Cerebellar cortex (tissue), 1 donor: ENCODE measurements at regions not wholly inside any gene's neighbourhood (a gene's known extent, or its start where the extent isn't known, plus 50 kb on each side); places are given as distances from the start of the nearest gene placed in this dataset.

Source experiments
- DNase-seq: peaks from one replicate; pipeline ENCODE4 v3.0.0-alpha.2; 2015; ENCODE audit warnings: low spot score

DNA sequence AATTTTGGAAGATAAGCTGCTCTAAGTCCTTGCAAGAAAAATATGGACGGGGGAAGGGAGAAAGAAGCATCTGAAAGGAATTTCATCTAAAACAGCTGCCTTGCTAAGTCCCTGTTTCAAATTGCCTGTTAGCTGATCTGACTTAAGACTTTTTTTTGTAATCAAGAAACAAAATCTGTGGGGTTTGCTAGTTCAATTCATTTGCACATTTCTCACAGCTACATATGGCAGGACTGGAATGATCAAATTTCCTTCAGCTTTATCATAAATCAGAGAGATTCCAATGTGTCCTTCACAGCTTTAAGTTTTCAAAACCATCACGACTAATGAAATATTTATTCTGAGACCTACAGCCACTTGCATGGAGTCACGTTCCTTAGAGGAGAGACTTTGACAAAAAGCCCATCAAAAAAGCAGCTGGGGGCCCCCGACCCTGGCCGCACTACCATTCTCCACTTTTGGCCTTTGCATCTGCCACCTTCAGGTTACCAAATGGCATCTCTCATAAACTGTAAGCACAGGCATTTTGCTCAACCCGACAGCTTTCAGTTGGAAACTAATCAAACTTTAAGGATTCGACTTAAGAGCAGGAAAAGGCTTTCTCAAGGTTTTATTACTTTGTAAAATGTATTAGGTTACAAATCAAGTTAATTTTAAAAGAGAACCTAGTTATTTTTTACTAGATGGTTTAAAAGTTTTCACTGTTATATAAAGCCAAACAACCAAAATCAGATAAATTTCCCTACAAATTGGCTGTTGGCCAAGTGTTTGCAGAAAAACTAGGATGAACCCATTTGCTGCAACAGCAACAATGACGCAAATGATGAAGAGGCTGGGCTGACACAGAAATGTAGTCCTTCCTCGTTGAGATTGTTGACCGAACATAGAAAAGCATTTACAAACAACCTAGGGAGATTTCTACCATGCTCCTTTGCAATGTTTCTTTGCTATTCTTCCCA, 100.4 kb upstream of the RND3 start:
- no peak for DNase-seq

DNA sequence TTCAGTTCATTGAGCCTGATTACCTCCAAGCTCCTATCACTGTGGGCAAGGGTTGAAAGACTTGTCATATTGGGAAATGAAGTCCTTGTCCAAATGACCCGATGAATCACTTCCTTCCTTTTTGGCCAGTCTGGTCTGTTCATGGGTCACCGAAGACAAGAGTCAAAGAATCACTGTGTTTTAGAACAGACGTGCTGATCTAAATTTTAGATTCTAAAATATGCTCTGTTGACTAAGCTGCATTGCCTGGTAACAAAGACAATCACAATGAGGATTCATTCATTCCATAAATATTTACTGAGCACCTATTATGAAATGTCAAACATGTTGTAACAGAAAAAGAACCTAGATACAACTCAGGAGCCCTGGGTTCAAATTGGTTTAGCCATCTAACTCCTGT, 99.4 kb upstream of the RND3 start:
- no peak for DNase-seq

- no peak for DNase-seq
Measured at GRCh38 chr2:150585221-150585971, 97.9 kb upstream of the RND3 start.

- no peak for DNase-seq
Measured at GRCh38 chr2:150584081-150584480, 96.6 kb upstream of the RND3 start.

DNA sequence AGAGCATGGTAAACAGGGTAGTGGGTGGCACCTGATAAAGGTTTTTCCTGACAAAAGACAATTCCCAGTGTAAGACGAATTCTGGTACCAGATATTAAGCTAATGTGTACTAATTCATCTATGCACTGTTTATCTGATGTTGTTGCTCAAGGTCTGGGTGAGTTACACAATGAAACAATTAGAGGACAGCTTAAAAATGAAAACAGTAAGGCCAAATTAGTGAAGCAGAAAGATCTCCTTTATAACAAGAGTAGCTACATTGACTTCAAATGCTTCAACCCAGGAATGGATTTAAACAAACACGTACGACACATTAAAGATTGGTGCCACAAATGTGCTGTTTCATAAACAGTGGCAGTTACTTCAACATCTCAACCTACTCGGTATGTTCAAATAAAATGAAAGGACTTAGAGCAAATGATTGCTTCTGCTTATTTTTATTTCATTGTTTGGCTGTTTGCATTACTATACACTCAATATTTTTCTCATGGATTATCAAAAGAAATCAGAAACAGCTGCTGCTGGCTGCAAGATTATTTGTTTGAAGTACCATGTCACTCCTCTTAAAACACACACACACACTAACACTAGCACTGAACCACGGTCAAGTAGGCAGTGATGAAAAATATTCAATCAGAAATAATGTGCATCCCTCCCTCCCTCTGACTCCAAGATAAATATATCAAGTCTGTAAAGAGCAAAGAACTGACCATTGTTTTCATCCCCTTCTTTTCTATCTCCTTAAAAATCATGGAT, 94.4 kb upstream of the RND3 start:
- no peak for DNase-seq

- DNase-seq = no peak
Measured at GRCh38 chr2:150578481-150578880, 91.0 kb upstream of the RND3 start.

DNA sequence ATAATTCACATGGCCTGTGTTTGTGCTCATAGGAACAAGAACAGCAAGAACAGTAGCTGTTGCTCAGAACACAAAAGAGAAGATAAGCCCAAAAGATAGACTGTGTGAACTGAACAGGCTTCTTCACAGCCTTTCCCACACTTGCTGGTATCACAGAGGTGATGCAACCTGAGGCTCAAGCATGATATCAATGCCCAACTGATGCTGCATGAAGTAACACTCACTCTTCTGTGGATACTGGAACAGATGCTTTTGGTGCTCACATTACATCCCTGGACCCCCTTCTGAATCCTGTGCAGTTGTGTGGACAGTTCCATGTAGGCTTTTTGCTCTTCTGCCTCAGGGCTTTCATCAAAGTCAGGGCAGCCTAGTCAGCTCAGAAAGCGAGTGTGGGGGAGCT, 88.4 kb upstream of the RND3 start:
- DNase-seq = no peak

- no peak for DNase-seq
Measured at GRCh38 chr2:150572961-150573395, 85.5 kb upstream of the RND3 start.

DNA sequence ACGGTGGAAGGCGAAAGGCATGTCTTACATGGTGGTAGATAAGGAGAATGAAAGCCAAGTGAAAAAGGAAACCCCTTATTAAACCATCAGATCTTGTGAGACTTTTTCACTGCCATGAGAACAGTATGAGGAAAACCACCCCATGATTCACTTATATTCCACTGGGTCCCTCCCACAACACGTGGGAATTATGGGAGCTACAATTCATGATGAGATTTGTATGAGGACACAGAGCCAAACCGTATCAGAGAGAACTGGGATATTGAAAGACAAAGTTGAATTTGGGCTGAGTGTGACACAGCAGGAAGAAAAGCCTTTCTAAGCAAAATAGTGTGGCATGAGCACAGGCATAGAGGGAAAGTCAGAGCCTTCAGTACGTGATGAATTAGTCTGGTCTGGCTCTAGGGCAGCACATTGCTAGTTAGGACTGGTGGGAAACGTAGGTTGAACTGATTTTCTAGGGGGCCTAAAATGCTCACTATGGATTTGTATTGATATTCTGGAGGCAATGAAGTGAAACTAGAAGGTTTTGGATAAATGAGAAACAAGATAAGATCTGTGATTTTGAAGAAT, 84.8 kb upstream of the RND3 start:
- DNase-seq = no peak

DNA sequence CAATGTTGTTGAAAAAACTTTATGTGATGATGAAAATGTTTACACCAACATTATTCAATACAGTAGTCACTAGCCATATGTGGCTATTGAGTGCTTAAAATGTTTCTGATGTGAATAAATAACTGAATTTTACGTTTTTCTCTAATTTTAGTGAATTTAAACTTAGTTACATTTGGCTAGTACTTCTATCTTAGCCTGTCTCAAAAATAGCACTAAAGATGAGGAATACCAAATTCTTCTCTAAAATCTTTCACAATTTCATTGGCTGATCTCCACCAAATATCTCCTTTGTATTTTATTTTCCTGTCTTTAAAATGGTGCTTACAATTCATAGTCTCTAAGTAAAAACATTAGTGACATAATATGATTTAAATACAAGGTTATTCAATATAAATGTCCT, 83.7 kb upstream of the RND3 start:
- no peak for DNase-seq

DNA sequence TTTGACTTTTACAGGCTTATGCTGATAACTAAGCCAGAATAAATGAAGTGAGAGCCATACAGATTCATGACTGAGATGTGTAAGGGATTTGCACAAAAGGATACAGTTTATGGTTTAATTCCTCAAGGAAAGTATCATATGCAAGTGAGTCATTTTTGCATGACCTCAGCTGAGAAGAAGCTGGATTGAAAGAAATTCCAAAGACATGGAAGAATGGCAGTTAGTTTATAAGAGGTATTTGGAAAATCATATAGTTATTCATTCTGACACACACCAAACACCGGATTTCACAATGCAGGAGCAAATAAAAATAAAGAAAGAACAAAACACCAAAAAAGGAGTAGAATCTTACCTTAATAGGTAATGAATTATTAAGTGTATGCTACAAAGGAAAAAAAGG, 83.2 kb upstream of the RND3 start:
- DNase-seq = no peak

- no peak for DNase-seq
Measured at GRCh38 chr2:150569761-150570160, 82.3 kb upstream of the RND3 start.

DNA sequence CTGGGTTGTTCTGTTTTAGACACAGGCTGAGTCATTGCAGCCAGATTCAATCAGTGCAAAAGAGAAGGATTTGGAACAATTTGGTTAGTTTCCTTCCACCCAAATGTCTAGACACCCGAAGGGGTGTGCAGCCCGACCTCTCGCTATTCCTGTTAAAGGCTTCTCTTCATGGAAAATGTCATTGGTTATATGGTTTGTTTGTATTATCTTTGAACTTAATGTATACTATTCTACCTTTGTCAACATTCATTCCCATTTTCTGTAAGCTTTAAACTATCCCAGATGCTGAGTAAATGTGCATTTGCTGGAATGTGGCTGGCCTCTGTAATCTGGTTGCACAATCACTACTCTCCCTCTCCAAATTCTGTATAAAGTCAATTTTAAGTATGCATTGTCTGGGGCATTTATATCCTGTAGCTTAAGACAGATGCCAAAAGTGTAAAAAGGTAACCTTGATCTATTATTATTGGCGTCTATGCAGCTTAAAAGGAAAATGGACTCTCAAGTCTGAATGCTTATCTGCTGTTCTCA, 80.4 kb upstream of the RND3 start:
- DNase-seq = no peak

DNA sequence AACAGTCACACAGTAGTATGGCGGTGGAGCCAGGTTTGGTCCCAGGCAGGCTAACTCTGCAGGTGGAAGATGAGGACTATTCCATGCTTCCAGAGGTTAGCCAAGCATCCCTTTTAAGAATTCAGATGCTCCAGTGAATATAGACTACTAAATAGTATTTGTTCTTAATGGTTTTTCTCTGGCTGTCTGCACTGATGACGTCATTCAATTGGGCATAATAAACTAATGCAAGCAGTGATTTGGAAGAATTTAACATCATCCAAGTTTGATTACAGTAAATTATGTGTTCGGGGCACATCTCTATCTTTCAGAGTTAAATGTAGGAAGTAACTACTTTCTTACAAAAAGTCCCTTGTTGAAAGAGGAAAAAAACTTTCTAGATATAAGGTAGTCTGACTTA, 78.8 kb upstream of the RND3 start:
- no peak for DNase-seq

- no peak for DNase-seq
Measured at GRCh38 chr2:150561076-150561475, 73.6 kb upstream of the RND3 start.

DNA sequence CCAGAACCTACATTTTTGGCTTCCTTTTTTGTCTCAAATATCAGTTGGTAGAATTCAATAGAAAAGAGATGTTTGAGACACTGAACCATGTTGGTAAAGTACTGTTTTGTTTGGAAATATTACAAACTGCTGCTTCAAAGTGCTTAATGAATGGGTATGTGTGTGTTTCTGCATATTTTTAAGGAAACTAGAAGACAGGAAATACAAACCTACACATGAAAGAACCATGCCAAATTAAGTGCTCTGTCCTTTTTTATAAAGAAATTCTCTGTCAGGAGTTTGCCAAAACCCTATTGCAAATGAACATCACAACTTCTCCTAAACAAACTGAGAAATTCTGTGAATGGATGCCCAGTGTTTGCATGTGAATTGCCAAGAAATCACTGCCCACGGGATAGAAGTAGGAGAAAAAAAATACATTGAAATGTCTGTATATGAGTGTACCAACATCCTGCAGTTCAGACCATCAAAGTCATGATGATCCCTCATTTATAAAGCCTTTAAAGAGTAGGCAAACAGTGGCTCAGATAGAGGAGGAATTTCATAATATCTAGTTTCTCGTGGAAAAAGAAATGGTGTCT, 69.6 kb upstream of the RND3 start:
- no peak for DNase-seq

DNA sequence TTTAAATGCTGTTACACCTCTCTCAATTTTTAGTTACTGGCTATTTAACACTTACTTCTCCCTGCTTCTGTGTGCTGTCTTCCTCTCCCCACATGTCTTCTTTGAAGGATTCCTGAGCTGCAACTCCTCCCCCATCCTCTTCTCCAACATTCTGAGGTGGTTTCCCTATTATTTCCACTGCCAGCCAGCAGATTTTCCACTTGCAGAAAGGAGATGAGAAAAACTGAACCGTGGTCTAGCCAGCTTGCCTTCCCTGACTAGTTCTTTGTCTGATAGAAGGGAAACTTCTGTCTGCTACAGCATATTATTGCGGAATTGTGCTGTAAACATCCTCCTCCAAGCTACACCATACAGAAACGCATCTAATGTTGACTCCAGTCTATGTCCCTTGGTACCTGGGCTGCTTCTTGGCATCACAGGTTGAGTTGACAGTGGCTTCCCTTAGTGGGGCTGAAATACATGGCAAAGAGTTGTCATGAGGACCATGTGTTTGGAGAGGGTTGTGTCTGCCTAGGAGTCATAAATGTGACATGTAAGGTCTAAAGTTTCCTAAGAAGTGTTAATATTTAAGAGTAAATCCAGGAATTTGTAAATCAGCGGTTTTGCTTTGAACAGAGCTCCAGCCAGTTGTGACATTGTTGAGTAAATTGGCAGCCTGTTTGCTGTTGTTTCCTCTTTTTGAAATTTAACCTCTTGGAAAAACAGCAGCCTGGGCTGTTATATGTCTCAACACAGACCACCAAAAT, 68.3 kb upstream of the RND3 start:
- no peak for DNase-seq

DNA sequence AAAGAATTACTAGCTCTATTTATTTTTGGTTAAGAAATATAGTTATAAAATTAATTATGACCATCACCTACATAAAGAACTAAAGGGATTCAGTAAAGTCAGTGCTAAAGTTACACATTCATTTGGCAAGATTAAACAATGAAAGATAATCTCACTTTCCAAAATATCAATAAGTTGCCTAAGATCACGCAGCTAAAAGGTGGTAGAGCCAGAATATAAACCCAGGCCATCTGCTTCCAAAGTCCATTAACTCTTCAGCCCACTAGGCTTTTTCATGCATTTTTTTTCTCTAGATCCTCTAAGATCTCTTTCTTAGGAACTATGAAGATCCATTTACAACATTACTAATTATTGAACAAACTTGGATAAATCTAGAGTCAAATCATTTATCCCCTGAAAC, 66.6 kb upstream of the RND3 start:
- no peak for DNase-seq

GRCh38 chr2:150552041-150552820, 64.8 kb upstream of the RND3 start:
- DNase-seq = no peak

- DNase-seq = no peak
Measured at GRCh38 chr2:150549381-150549780, 61.9 kb upstream of the RND3 start.
